A172 (cell line): ENCODE measurements at regions not wholly inside any gene's neighbourhood (a gene's known extent, or its start where the extent isn't known, plus 50 kb on each side); places are given as distances from the start of the nearest gene placed in this dataset.

ENCODE experiments used
- DNase-seq: peaks from one replicate; pipeline ENCODE4 v3.0.0-alpha.2; 2015; ENCODE audit warnings: low spot score

DNA sequence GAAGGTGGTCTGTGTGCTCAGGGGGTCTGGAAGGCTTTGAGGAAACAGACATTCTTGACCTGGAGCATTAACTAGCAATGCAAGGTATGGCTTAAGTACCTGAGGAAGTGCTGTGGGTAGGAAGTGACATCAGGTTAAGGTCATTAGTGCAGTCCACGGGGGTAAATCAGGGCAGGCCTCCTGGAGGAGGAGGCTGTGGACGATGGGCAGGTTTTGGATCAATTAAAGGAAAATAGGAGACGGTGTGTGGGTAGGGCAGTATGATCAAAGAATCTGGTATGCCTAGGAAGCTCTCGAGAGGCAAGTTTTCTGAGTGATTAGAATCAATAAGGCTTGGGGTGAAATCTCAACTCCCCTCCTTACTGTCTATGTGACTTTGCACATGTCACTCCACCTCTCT lies 295.3 kb downstream of the AACS start:
- DNase-seq: no peak

- no peak for DNase-seq
These were observed 305.8 kb downstream of the AACS start for GRCh38 chr12:125371033-125371432.

DNA sequence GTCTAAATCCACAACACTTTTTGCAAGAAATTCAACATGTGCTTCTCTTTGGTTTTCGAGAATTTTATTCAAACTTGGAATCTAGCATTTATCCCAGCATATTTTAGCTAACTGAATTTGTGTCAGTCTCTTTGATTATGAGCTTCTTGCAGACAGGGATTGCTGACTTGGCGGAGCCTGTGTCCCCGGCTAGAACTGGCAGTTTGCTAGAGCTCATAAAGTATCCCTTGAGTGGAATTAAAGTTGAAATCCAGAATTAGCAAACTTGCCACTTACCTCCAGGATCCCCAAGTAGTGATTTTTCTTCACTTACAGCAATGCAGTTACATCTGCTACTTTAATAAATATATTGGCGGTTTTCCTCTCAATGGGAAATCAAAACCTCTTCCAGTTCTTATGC lies 306.9 kb downstream of the AACS start:
- DNase-seq: no peak

- DNase-seq: no peak
These were observed 308.1 kb downstream of the AACS start for GRCh38 chr12:125373375-125373774.

GRCh38 chr12:125376422-125376821 lies 311.2 kb downstream of the AACS start:
- no peak for DNase-seq

GRCh38 chr12:125377093-125377492 lies 311.9 kb downstream of the AACS start:
- no peak for DNase-seq

- no peak for DNase-seq
These were observed 316.1 kb downstream of the AACS start for GRCh38 chr12:125381373-125381772.

DNA sequence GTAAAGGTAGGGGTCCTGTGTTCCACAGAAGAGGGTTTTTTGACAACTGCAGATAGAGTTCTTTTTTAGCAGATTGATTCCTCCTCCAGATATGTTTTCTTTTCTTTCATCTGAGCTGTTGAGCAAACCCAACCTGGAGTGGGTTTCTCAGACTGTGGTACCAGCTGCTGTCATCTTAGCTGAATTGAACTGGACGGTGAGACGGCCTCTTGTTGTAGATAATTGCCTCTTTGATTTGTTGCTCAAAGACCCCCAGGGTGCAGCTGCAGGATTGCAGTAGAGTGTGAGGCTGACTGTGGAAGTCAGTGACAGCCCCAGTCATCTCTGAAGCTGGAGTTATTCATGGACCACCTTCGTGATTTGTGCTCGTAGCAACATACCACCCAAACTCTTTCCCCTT lies 317.7 kb downstream of the AACS start:
- no peak for DNase-seq

DNA sequence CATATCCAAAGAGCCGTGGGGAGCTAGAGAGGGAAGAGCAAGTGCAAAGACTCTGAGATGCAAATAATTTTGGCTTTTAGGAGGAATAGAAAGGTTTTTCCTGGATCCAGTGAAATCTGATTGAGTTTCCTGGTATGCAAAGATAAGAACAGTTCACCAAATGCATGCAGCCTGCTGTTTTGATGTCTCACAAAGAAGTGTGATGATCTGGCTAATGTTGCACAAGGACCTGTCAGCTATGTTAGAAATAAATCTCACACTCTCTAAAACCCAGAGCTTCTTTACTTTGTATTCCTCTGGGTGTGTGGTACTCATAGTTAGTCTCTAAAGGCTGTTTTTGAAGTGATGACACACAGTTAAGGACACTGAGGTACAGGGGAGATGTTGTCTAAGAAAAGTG lies 321.4 kb downstream of the AACS start:
- no peak for DNase-seq

DNA sequence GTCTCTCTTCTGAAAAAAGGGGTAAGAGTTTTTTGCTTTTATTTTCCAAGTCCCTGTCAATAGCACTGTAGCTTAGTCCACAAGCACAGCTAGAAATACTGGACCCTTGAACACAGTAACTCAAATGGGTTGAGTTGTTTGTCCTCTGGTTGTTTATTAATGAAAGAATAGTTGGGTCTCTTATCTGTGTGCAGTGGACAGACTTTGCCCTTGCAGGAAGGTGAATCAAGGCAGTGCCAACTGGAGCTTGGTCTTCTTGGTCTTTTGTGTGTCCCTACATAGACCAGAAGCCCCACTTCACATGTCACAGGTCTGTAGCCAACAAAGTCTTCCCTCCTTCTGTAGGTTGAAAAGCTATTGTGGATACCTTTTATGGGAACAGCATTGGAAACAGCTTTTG lies 322.0 kb downstream of the AACS start:
- DNase-seq: no peak

GRCh38 chr12:125389061-125389697 lies 323.9 kb downstream of the AACS start:
- DNase-seq: no peak

DNA sequence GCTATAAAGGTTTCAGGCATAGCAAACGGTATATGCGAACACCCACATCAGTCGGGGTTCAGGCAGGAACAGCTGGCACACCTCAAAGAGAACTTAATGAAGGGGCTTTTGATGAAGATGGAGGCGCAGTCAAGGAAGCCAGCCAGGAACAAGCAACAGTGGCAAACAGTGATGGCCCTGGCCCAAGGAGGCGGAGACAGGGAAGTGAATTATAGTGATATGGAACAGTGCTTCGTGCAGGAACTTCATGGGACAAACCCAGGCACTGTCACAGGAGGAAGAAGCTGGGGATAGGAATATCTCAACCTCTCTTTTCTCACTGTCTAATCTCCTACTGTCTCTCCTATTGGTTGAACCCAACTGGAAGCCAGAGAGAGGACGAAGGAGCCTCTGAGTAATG lies 328.3 kb downstream of the AACS start:
- DNase-seq: no peak

DNA sequence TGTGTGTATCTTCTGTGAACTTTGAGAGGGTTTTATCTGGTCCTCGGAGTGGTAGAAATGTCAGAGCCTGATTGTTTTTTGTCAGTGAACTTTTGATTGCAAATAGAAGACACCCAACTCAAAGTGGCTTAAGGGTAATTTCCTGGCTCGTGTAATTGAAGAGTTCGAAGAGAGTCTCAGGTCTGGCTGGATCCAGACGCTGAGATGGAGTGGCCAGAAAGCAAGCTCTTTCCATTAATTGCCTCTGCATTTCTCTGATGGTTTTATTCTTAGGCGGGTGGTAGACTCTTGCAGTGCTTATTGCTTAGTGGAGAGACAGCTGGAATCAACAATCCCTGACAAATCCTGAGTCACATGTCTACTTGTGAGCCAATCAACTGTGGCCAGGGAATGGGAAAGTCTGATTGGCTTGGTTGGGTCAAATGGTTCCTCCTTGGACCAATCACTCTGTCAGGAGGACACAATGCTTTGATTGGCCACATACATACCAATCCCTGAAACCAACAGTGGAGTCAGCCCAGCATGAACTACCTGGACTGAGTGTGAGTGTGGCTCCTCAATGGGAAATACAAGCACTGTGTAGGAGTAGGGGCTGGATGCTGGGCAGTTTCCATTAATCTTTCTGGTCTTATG lies 330.5 kb downstream of the AACS start:
- no peak for DNase-seq

- DNase-seq: no peak
These were observed 334.3 kb downstream of the AACS start for GRCh38 chr12:125399489-125399888.

- no peak for DNase-seq
These were observed 337.9 kb downstream of the AACS start for GRCh38 chr12:125402874-125403789.

DNA sequence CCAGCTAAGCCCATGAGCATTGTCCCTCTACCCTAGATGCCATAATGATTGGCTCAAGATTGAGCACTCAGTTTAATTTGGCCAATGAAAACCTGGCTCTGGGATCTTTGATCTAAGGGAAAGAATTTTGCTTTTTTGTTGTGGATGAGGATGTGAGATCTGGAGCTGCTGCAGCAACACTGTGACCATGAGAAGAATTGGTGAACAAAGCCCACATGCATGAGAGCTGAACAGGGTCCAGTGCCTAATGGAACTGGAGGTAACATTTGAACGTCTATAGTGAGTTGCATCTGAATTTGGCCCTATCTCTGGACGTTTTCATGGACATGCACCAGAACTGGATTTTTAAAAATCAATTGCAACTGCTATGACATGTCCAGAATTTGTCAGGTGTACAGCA lies 338.6 kb downstream of the AACS start:
- no peak for DNase-seq

DNA sequence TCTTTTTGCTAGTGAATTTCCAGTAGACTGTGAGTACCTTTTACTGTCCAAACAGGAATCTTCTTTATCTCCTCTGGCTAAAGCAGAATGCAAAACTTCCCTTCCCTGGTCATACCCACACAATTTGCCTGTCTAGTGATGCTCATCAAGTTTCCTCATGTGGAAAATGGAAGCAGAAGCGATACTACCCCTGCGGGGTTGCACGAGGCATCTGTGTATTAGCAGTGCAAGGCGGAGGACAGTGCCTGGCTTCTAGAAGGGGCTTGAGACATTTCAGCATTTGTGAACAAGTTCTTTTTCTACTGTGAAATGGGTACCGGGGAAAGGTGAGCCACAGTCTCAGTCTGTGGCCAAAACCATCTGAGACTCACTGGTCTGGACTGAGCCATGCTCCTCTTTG lies 340.9 kb downstream of the AACS start:
- DNase-seq: no peak

DNA sequence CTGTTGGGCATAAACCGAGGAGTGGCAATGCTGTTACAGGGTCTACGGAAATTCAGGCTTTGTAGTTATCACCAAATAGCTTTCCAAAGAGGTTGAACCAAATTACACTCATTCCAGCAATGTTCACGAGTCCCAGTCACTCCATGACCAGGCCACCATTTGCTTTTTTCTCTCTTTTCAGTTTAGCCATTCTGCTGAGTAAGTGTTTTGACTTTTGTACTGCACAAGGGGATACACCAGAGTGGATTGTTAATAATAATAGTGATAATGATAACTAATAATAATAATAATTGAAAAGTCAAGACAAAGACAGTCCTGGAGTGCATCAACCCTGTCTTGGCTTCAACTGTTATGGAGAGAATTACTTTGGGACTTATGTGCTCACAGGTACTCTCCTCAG lies 343.5 kb downstream of the AACS start:
- DNase-seq: no peak

- no peak for DNase-seq
These were observed 347.3 kb downstream of the AACS start for GRCh38 chr12:125412506-125412905.

- no peak for DNase-seq
These were observed 352.2 kb downstream of the AACS start for GRCh38 chr12:125417446-125417845.

DNA sequence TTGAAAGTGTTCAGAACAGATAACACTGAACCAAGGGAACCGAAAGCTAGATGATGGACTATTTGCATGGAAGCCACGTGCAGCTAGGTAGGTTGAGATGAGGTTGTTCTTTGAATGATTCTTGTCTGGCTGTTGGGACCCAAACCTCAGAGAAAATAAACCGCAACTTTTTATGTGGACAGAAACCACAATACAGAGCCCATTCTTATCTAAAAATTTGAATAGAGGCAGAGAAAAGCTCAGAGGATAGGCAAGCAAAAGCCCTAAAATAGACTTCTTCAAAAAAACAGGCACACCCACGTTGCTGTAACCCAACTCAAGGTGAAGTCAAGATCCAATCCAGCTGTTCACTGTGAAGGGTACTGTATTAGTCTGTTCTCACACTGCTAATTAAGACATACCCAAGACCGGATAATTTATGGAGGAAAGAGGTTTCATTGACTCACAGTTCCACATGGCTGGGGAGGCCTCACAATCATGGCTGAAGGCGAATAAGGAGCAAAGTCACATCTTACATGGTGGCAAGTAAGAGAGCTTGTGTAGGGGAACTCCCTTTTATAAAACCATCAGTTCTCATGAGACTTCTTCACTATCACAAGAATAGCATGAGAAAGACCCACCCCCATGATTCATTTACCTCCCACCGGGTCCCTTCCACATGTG lies 353.8 kb downstream of the AACS start:
- no peak for DNase-seq

DNA sequence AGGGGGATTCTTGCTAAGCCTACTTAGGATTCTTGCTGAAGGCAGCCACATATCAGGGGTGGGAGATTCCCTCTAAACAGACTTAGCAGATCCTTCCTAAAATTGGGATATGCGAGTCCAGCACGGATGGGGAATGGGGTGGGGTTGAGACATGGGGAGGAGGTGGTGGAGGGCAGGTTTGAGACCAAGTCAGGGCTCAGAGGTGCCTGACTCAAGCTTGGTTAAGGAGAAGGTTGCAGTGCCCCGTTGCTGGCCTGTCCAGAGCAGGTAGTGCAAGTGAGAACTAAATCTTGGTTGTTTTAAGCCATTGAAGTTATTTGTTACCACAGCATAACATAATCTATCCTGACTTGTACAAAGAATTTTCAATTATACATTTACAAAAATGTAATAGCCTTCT lies 359.7 kb downstream of the AACS start:
- no peak for DNase-seq
